ENCODE measurements at regions not wholly inside any gene's neighbourhood (a gene's known extent, or its start where the extent isn't known, plus 50 kb on each side); places are given as distances from the start of the nearest gene placed in this dataset.

DNA sequence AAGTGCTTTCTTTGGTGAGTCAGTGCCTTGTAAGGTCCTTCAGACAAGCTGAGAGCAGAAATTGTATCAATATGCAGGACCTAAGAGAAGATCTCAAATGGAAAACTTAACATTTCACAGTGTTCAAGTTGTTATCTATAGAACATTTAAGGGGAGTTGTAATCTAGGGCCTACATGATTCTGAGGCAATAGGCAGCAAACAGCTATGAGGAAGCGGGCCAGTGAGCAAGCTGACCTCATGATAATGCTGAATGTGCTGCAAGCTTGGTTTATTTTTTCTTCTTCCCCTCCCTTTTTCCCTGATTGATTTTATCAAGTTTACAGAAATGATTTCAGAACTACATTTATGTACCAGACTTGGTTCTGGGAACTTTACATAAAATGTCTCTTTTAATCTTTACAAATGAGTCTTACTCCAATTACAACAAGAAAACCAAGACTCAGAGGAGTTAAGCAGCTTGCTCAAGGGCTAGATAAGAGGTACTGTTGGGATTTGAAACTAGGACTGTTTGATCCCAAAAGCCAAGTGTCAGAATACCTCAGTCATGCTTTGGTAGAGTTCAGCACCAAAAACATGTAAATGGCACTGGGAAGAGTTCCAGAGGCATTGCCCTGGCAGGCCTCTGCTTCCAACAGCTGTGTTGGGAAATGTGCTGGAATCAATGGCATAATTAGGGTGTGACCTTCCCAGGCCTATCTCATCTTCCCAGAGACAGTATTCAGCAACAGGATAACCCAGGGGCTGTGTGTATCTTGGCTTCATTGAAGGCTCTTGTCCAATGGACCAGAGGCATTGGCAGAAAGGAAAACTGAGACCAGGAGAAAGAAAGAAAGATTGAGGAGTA is 130.1 kb downstream of the LRRC70 start (continued):
- TF ChIP-seq, protein P1, sequence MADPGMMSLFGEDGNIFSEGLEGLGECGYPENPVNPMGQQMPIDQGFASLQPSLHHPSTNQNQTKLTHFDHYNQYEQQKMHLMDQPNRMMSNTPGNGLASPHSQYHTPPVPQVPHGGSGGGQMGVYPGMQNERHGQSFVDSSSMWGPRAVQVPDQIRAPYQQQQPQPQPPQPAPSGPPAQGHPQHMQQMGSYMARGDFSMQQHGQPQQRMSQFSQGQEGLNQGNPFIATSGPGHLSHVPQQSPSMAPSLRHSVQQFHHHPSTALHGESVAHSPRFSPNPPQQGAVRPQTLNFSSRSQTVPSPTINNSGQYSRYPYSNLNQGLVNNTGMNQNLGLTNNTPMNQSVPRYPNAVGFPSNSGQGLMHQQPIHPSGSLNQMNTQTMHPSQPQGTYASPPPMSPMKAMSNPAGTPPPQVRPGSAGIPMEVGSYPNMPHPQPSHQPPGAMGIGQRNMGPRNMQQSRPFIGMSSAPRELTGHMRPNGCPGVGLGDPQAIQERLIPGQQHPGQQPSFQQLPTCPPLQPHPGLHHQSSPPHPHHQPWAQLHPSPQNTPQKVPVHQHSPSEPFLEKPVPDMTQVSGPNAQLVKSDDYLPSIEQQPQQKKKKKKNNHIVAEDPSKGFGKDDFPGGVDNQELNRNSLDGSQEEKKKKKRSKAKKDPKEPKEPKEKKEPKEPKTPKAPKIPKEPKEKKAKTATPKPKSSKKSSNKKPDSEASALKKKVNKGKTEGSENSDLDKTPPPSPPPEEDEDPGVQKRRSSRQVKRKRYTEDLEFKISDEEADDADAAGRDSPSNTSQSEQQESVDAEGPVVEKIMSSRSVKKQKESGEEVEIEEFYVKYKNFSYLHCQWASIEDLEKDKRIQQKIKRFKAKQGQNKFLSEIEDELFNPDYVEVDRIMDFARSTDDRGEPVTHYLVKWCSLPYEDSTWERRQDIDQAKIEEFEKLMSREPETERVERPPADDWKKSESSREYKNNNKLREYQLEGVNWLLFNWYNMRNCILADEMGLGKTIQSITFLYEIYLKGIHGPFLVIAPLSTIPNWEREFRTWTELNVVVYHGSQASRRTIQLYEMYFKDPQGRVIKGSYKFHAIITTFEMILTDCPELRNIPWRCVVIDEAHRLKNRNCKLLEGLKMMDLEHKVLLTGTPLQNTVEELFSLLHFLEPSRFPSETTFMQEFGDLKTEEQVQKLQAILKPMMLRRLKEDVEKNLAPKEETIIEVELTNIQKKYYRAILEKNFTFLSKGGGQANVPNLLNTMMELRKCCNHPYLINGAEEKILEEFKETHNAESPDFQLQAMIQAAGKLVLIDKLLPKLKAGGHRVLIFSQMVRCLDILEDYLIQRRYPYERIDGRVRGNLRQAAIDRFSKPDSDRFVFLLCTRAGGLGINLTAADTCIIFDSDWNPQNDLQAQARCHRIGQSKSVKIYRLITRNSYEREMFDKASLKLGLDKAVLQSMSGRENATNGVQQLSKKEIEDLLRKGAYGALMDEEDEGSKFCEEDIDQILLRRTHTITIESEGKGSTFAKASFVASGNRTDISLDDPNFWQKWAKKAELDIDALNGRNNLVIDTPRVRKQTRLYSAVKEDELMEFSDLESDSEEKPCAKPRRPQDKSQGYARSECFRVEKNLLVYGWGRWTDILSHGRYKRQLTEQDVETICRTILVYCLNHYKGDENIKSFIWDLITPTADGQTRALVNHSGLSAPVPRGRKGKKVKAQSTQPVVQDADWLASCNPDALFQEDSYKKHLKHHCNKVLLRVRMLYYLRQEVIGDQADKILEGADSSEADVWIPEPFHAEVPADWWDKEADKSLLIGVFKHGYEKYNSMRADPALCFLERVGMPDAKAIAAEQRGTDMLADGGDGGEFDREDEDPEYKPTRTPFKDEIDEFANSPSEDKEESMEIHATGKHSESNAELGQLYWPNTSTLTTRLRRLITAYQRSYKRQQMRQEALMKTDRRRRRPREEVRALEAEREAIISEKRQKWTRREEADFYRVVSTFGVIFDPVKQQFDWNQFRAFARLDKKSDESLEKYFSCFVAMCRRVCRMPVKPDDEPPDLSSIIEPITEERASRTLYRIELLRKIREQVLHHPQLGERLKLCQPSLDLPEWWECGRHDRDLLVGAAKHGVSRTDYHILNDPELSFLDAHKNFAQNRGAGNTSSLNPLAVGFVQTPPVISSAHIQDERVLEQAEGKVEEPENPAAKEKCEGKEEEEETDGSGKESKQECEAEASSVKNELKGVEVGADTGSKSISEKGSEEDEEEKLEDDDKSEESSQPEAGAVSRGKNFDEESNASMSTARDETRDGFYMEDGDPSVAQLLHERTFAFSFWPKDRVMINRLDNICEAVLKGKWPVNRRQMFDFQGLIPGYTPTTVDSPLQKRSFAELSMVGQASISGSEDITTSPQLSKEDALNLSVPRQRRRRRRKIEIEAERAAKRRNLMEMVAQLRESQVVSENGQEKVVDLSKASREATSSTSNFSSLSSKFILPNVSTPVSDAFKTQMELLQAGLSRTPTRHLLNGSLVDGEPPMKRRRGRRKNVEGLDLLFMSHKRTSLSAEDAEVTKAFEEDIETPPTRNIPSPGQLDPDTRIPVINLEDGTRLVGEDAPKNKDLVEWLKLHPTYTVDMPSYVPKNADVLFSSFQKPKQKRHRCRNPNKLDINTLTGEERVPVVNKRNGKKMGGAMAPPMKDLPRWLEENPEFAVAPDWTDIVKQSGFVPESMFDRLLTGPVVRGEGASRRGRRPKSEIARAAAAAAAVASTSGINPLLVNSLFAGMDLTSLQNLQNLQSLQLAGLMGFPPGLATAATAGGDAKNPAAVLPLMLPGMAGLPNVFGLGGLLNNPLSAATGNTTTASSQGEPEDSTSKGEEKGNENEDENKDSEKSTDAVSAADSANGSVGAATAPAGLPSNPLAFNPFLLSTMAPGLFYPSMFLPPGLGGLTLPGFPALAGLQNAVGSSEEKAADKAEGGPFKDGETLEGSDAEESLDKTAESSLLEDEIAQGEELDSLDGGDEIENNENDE (IDR thresholded peaks at IDR 0.05; ENCODE audit: insufficient replicate concordance, low read length) = no peak
- TF ChIP-seq KDM5A (IDR thresholded peaks at IDR 0.05; ENCODE audit: low read length) = no peak
- TF ChIP-seq RFX5 (IDR thresholded peaks at IDR 0.05; ENCODE audit: borderline replicate concordance, low read depth, low read length) = no peak
- no peak for TF ChIP-seq JUN (IDR thresholded peaks at IDR 0.05; ENCODE audit: low read depth, low read length)
- TF ChIP-seq TBP (IDR thresholded peaks at IDR 0.05; ENCODE audit: low read depth, low read length) = no peak
- TF ChIP-seq, protein P2, sequence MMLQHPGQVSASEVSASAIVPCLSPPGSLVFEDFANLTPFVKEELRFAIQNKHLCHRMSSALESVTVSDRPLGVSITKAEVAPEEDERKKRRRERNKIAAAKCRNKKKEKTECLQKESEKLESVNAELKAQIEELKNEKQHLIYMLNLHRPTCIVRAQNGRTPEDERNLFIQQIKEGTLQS (IDR thresholded peaks at IDR 0.05; ENCODE audit: insufficient read depth, low read depth, low read length) = no peak
- TF ChIP-seq EGR1 (IDR thresholded peaks at IDR 0.05; ENCODE audit: borderline replicate concordance, low read depth, low read length) = no peak
- no peak for TF ChIP-seq TAF1 (IDR thresholded peaks at IDR 0.05; ENCODE audit: low read depth, low read length)
- TF ChIP-seq SIRT6 (IDR thresholded peaks at IDR 0.05; ENCODE audit: low read length) = no peak
- no peak for TF ChIP-seq CTBP2 (IDR thresholded peaks at IDR 0.05; ENCODE audit: borderline replicate concordance, insufficient read depth, insufficient read length, low read length)

Data from H1 (cell line).